GM21447 (cell line): ENCODE measurements at regions not wholly inside any gene's neighbourhood (a gene's known extent, or its start where the extent isn't known, plus 50 kb on each side); places are given as distances from the start of the nearest gene placed in this dataset.
A peak's percentile ranks its signal among the peaks of the same experiment; 100 is the strongest.
"Not testable (repeated sequence)": the region's sequence is repeated elsewhere in the genome, so short reads cannot be mapped to it uniquely, and the experiment has no call there.

ENCODE experiments used
- ATAC-seq: cut with Tn5 transposase; IDR thresholded peaks from one replicate; pipeline ENCODE4 v1.9.1; 2021; ENCODE audit not compliant: unreplicated experiment

GRCh38 chr21:6093870-6094269 lies 4427.5 kb upstream of the TPTE start:
- ATAC-seq = not testable (repeated sequence)

GRCh38 chr21:6095304-6095703 lies 4426.1 kb upstream of the TPTE start:
- not testable (repeated sequence) for ATAC-seq

- ATAC-seq = not testable (repeated sequence)
These were observed 4424.6 kb upstream of the TPTE start for GRCh38 chr21:6096560-6097424.

GRCh38 chr21:6097736-6098135 lies 4423.6 kb upstream of the TPTE start:
- ATAC-seq = not testable (repeated sequence)

- not testable (repeated sequence) for ATAC-seq
These were observed 4423.0 kb upstream of the TPTE start for GRCh38 chr21:6098191-6098935.

- ATAC-seq = not testable (repeated sequence)
These were observed 4419.8 kb upstream of the TPTE start for GRCh38 chr21:6101588-6101987.

GRCh38 chr21:6104546-6104945 lies 4416.8 kb upstream of the TPTE start:
- not testable (repeated sequence) for ATAC-seq

- not testable (repeated sequence) for ATAC-seq
These were observed 4414.5 kb upstream of the TPTE start for GRCh38 chr21:6106686-6107567.

- not testable (repeated sequence) for ATAC-seq
These were observed 4412.5 kb upstream of the TPTE start for GRCh38 chr21:6108894-6109293.

- ATAC-seq = not testable (repeated sequence)
These were observed 4411.6 kb upstream of the TPTE start for GRCh38 chr21:6109774-6110173.

- ATAC-seq = peak; percentile 78
These were observed 4410.6 kb upstream of the TPTE start for GRCh38 chr21:6110716-6111343.

GRCh38 chr21:6111354-6111753 lies 4410.0 kb upstream of the TPTE start:
- not testable (repeated sequence) for ATAC-seq

- ATAC-seq = not testable (repeated sequence)
These were observed 4403.0 kb upstream of the TPTE start for GRCh38 chr21:6118336-6118735.

- not testable (repeated sequence) for ATAC-seq
These were observed 4400.5 kb upstream of the TPTE start for GRCh38 chr21:6120863-6121262.

GRCh38 chr21:6122629-6123028 lies 4398.8 kb upstream of the TPTE start:
- ATAC-seq = not testable (repeated sequence)

- ATAC-seq = not testable (repeated sequence)
These were observed 4398.2 kb upstream of the TPTE start for GRCh38 chr21:6123224-6123623.

GRCh38 chr21:6125549-6126240 lies 4395.7 kb upstream of the TPTE start:
- not testable (repeated sequence) for ATAC-seq

GRCh38 chr21:6126976-6127732 lies 4394.2 kb upstream of the TPTE start:
- peak; percentile 73 for ATAC-seq

GRCh38 chr21:6130734-6131133 lies 4390.6 kb upstream of the TPTE start:
- not testable (repeated sequence) for ATAC-seq
